Right lobe of liver (tissue), 6 donors: ENCODE measurements at regions not wholly inside any gene's neighbourhood (a gene's known extent, or its start where the extent isn't known, plus 50 kb on each side); places are given as distances from the start of the nearest gene placed in this dataset.

Experiments used
- ATAC-seq, 4 donors: fragments of 200-7000 bp; cut with Tn5 transposase; one replicate each; pipeline ENCODE4 v1.9.1; 2020; ENCODE audit warnings: mild to moderate bottlenecking in 4 of 4, moderate library complexity in 4 of 4
- DNase-seq, 3 donors: peaks; one replicate each; pipeline ENCODE4 v3.0.0-alpha.2; 2020
- H3K27ac ChIP-seq, 3 donors: fragments of 200-600 bp; one replicate each; pipeline ENCODE4 v1.8.0; 2022
- H3K27me3 ChIP-seq, 2 donors: fragments of 200-600 bp; one replicate each; pipeline ENCODE4 v1.8.0; 2022
- H3K36me3 ChIP-seq, 4 donors: fragments of 200-600 bp; sonication (generic) in 1 of 4; one replicate each; pipeline versions ENCODE4 v1.5.1 to v1.8.0; 2017 to 2022; ENCODE audit warnings: control low read depth in 1 of 4
- H3K4me1 ChIP-seq, 4 donors: fragments of 200-600 bp; sonication (generic) in 1 of 4; one replicate each; pipeline versions ENCODE4 v1.5.1 to v1.8.0; 2017 to 2022; ENCODE audit warnings: control low read depth in 1 of 4
- H3K4me3 ChIP-seq, 3 donors: fragments of 200-600 bp; one replicate each; pipeline ENCODE4 v1.8.0; 2022
- H3K9me3 ChIP-seq, 4 donors: fragments of 200-600 bp; sonication (generic) in 1 of 4; one replicate each; pipeline versions ENCODE4 v1.5.1 to v1.8.0; 2017 to 2022; ENCODE audit warnings: control low read depth in 1 of 4
- POLR2A ChIP-seq: fragments of 450-650 bp; IDR thresholded peaks from one replicate; pipeline ENCODE4 v1.6.1; 2017; ENCODE audit warnings: antibody characterized with exemption, mild to moderate bottlenecking
- WGBS: methylation state at CpG from one replicate; pipeline ENCODE4 v1.1.6; 2018; ENCODE audit warnings: low coverage, low lambda C conversion rate; ENCODE audit not compliant: insufficient coverage; ENCODE audit errors: missing lambda C conversion rate; 5-methylcytosine and 5-hydroxymethylcytosine counted together
- intact Hi-C, 2 donors: fragments of 100-400 bp; cut with DNase I; formaldehyde crosslinking; loops; one replicate each; pipeline versions ENCODE4 v1.11.2 to v1.14.1; 2022
- TF ChIP-seq, protein P1 (sequence below), 4 donors: fragments of 200-600 bp in 3 of 4; fragments of 450-650 bp in 1 of 4; IDR thresholded peaks; one replicate each; pipeline versions ENCODE4 v1.5.1 to v1.8.0; 2016 to 2022; ENCODE audit warnings: antibody characterized with exemption in 4 of 4, mild to moderate bottlenecking in 2 of 4
- donor health status: DM: no; HTN: yes; CAD: no.
- donor health status: DM: no; HTN: no; CAD: no.
- donor health status: DM: no; HTN: no; CAD: no.
- donor health status: DM: no; HTN: yes; CAD: no.
- donor health status: DM: no; HTN: yes; CAD: no.

DNA sequence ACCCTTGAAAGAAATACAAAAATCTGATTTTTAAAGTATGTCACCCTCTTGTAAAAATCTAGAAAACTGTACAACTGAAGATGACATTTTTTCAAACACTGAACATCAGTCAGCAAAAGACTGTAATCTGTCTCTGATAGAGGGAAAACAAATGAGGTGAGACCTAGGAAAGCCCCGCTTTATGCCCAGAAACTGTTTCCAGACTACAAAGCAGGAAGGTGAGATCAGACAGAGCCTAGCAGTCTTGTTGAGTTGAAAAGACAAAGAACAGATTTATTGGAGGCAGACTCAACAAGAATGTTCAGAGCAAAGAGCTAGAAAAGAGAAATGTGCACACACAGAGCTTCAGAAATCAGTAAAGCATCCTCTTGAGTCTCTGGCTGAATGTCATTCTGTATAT lies 873.6 kb downstream of the LRFN5 start:
- no peak for DNase-seq
- no peak overlapping the region for H3K4me3 ChIP-seq
- no peaks in the 10 kb centered on the region for H3K36me3 ChIP-seq
- TF ChIP-seq POLR2A: no peak
- TF ChIP-seq, protein P1, sequence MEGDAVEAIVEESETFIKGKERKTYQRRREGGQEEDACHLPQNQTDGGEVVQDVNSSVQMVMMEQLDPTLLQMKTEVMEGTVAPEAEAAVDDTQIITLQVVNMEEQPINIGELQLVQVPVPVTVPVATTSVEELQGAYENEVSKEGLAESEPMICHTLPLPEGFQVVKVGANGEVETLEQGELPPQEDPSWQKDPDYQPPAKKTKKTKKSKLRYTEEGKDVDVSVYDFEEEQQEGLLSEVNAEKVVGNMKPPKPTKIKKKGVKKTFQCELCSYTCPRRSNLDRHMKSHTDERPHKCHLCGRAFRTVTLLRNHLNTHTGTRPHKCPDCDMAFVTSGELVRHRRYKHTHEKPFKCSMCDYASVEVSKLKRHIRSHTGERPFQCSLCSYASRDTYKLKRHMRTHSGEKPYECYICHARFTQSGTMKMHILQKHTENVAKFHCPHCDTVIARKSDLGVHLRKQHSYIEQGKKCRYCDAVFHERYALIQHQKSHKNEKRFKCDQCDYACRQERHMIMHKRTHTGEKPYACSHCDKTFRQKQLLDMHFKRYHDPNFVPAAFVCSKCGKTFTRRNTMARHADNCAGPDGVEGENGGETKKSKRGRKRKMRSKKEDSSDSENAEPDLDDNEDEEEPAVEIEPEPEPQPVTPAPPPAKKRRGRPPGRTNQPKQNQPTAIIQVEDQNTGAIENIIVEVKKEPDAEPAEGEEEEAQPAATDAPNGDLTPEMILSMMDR (IDR thresholded peaks at IDR 0.05): no peak
- H3K9me3 ChIP-seq: no peaks in the 10 kb centered on the region
- WGBS: 43% methylated on average over 1 of the region's 1 CpG
- H3K27me3 ChIP-seq: no peaks in the 10 kb centered on the region
- H3K27ac ChIP-seq: no peak overlapping the region
- H3K4me1 ChIP-seq: no peaks in the 10 kb centered on the region
- intact Hi-C loops: no loop called here
- ATAC-seq: no peak

DNA sequence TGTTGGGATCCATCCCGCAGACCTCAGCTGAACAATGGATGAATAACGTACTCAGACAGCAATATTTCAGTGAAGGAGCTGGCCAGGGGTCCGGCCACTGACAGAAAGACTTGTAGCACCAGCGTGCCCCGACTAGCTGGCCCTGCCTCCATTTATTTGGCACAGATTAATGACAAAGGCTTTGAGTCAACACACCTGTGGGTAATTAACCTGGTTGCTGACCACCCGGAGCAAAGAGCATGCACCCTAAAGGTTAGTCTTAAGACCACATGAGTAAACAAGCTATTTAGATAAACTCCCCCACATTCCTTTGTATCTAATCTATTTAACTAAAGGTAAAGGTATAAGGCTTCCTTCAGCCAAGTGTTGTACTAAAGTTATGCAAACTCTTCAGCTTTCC lies 868.6 kb downstream of the LRFN5 start:
- intact Hi-C loops: no loop called here
- 35% methylated on average over 4 of the region's 6 CpGs for WGBS
- DNase-seq: no peak

DNA sequence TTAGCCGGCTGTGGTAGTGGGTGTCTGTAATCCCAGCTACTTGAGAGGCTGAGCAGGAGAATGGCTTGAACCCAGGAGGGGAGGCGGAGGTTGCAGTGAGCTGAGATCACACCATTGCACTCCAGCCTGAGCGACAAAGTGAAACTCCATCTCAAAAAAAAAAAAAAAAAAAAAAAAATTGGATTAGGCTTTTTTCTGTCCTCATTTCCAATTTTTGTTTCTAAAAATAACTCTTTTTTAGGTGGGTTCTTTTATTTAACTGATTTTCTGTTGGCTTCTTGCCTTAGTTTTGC lies 863.7 kb downstream of the LRFN5 start:
- DNase-seq (no peak), ATAC-seq (no peak)
- H3K27ac ChIP-seq: no peak overlapping the region
- no peaks in the 10 kb centered on the region for H3K36me3 ChIP-seq
- no peak overlapping the region for H3K4me3 ChIP-seq
- no peak for TF ChIP-seq POLR2A
- TF ChIP-seq, protein P1 (IDR thresholded peaks at IDR 0.05): no peak
- intact Hi-C loops: no loop called here
- H3K27me3 ChIP-seq: no peaks in the 10 kb centered on the region
- WGBS: 40% methylated on average over 1 of the region's 3 CpGs
- H3K9me3 ChIP-seq: no peaks in the 10 kb centered on the region
- H3K4me1 ChIP-seq: no peaks in the 10 kb centered on the region

More for the DNA sequence above, 868.6 kb downstream of the LRFN5 start:
- H3K4me3 ChIP-seq: no peak overlapping the region
- no peak overlapping the region for H3K27ac ChIP-seq
- no peaks in the 10 kb centered on the region for H3K36me3 ChIP-seq
- TF ChIP-seq, protein P1 (IDR thresholded peaks at IDR 0.05): no peak
- no peak for TF ChIP-seq POLR2A
- no peak for ATAC-seq
- no peaks in the 10 kb centered on the region for H3K4me1 ChIP-seq
- H3K27me3 ChIP-seq: no peaks in the 10 kb centered on the region
- no peaks in the 10 kb centered on the region for H3K9me3 ChIP-seq

DNA sequence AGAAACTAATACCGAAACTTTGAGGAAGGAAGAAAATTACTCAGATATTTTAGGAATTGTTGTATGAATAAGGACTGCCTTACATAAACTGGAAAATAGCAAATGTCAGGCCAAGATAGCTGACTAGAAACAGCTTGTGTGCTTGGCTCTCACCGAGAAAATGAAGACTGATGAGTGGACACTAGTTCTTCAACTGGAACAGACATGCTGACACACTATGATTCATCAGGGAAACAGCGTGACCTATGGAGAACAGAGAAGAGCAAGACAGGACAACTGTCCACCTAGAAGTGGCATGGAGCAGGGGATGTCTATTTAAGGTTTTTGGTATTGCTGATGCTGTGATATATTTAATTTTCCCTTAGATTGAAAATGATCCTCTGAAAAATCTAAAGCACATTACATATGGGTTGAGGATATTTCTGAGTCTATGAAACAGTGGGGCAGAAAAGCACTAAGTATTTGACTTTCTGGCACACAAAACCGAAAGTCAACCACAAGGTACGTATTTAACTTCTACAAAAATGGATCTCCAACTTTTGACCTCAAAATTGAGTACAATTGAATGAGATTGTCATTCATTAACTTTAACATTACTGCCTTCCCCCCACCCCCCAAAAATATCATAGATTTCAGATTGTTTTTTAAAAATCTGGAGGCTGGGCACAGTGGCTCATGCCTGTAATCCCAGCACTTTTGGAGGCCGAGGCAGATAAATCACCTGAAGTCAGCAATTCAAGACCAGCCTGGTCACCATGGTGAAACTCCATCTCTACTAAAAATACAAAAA lies 863.2 kb downstream of the LRFN5 start:
- Histone ChIP-seq H3K27me3 (no peaks in the 10 kb centered on the region), H3K27ac (no peak overlapping the region), H3K36me3 (no peaks in the 10 kb centered on the region), H3K9me3 (no peaks in the 10 kb centered on the region), H3K4me3 (no peak overlapping the region), H3K4me1 (no peaks in the 10 kb centered on the region)
- ATAC-seq (no peak), DNase-seq (no peak)
- TF ChIP-seq POLR2A: no peak
- TF ChIP-seq, protein P1 (IDR thresholded peaks at IDR 0.05): no peak
- 51% methylated on average over 6 of the region's 6 CpGs for WGBS
- intact Hi-C loops: no loop called here
